ENCODE measurements at regions not wholly inside any gene's neighbourhood (a gene's known extent, or its start where the extent isn't known, plus 50 kb on each side); places are given as distances from the start of the nearest gene placed in this dataset.

GRCh38 chr3:40718209-40718608 is 193.4 kb downstream of the ZNF621 start:
- no peak overlapping the region for H3K4me3 ChIP-seq
- H3K4me1 ChIP-seq = peaks cover 7% of the 10 kb centered on the region
- Mint-ChIP-seq H3K27ac (no peak overlapping the region), H3K27me3 (ENCODE audit: insufficient read depth, low read depth) (peaks cover 6% of the 10 kb centered on the region), H3K4me1 (peaks cover 17% of the 10 kb centered on the region), H3K9me3 (no peaks in the 10 kb centered on the region), H3K4me3 (no peak overlapping the region), H3K36me3 (no peaks in the 10 kb centered on the region)
- H3K27me3 ChIP-seq = no peaks in the 10 kb centered on the region
- no peaks in the 10 kb centered on the region for H4K20me1 ChIP-seq (ENCODE audit: low read depth)
- DNase-seq (ENCODE audit: low spot score) = no peak
- TF ChIP-seq EZH2phosphoT487 (IDR thresholded peaks at IDR 0.05) (no peak), EZH2 (IDR thresholded peaks at IDR 0.05) (no peak), CTCF (IDR thresholded peaks at IDR 0.05) (no peak)
- H3K4me2 ChIP-seq = no peak overlapping the region
- no peaks in the 10 kb centered on the region for H3K9me3 ChIP-seq (ENCODE audit: low read depth)
- H3K27ac ChIP-seq = no peak overlapping the region
- H3K79me2 ChIP-seq (ENCODE audit: low read depth) = no peaks in the 10 kb centered on the region
- H3K36me3 ChIP-seq = no peaks in the 10 kb centered on the region
- peak overlapping the region; percentile 46 for H2AFZ ChIP-seq (replicated peaks)
- no peaks in the 10 kb centered on the region for H3F3A ChIP-seq (ENCODE audit: low read depth)
- no peak overlapping the region for H3K9ac ChIP-seq

GRCh38 chr3:40718681-40719080 is 193.9 kb downstream of the ZNF621 start:
- Histone ChIP-seq H4K20me1 (ENCODE audit: low read depth) (no peaks in the 10 kb centered on the region), H3K4me1 (peaks cover 7% of the 10 kb centered on the region), H3K27ac (no peak overlapping the region), H2AFZ (replicated peaks) (peak overlapping the region; percentile 46), H3K9me3 (ENCODE audit: low read depth) (no peaks in the 10 kb centered on the region), H3K79me2 (ENCODE audit: low read depth) (no peaks in the 10 kb centered on the region), H3K36me3 (no peaks in the 10 kb centered on the region), H3K27me3 (no peaks in the 10 kb centered on the region), H3K9ac (no peak overlapping the region), H3K4me2 (no peak overlapping the region), H3K4me3 (no peak overlapping the region), H3F3A (ENCODE audit: low read depth) (no peaks in the 10 kb centered on the region)
- DNase-seq (ENCODE audit: low spot score) = no peak
- TF ChIP-seq EZH2phosphoT487 (IDR thresholded peaks at IDR 0.05) (no peak), EZH2 (IDR thresholded peaks at IDR 0.05) (no peak), CTCF (IDR thresholded peaks at IDR 0.05) (no peak)
- Mint-ChIP-seq H3K9me3 (no peaks in the 10 kb centered on the region), H3K4me1 (peaks cover 17% of the 10 kb centered on the region), H3K36me3 (no peaks in the 10 kb centered on the region), H3K27ac (no peak overlapping the region), H3K4me3 (no peak overlapping the region), H3K27me3 (ENCODE audit: insufficient read depth, low read depth) (peaks cover 6% of the 10 kb centered on the region)

GRCh38 chr3:40719660-40720287 is 195.0 kb downstream of the ZNF621 start:
- peak; percentile 48 for DNase-seq (ENCODE audit: low spot score)
- Histone ChIP-seq H3K4me3 (no peak overlapping the region), H4K20me1 (ENCODE audit: low read depth) (no peaks in the 10 kb centered on the region), H3K79me2 (ENCODE audit: low read depth) (no peaks in the 10 kb centered on the region), H3K9ac (no peak overlapping the region), H3F3A (ENCODE audit: low read depth) (no peaks in the 10 kb centered on the region), H2AFZ (replicated peaks) (no peak overlapping the region), H3K9me3 (ENCODE audit: low read depth) (no peaks in the 10 kb centered on the region), H3K27me3 (no peaks in the 10 kb centered on the region), H3K4me1 (peaks cover 7% of the 10 kb centered on the region), H3K27ac (no peak overlapping the region), H3K4me2 (no peak overlapping the region), H3K36me3 (no peaks in the 10 kb centered on the region)
- no peak overlapping the region for H3K27ac Mint-ChIP-seq
- H3K36me3 Mint-ChIP-seq = no peaks in the 10 kb centered on the region
- peaks cover 17% of the 10 kb centered on the region for H3K4me1 Mint-ChIP-seq
- no peaks in the 10 kb centered on the region for H3K9me3 Mint-ChIP-seq
- H3K27me3 Mint-ChIP-seq (ENCODE audit: insufficient read depth, low read depth) = peaks cover 5% of the 10 kb centered on the region
- no peak overlapping the region for H3K4me3 Mint-ChIP-seq
- TF ChIP-seq EZH2phosphoT487 (IDR thresholded peaks at IDR 0.05) (no peak), EZH2 (IDR thresholded peaks at IDR 0.05) (no peak), CTCF (IDR thresholded peaks at IDR 0.05) (peak; percentile 51)

Data from neural progenitor cell (in vitro differentiated cells).